Keratinocyte (primary cell): ENCODE measurements at regions not wholly inside any gene's neighbourhood (a gene's known extent, or its start where the extent isn't known, plus 50 kb on each side); places are given as distances from the start of the nearest gene placed in this dataset.

Experiments used
- DNase-seq: peaks from one replicate; pipeline ENCODE4 v3.0.0-alpha.2; 2011; ENCODE audit warnings: low read depth, missing footprints, low spot score
- FAIRE-seq: peaks from 2 replicates; lab custom pipeline; 2011; peaks lifted over from hg19 to GRCh38; lab: Jason Lieb, UNC
- H2AFZ ChIP-seq: 2 replicates; pipeline ENCODE4 v1.6.0; 2012; ENCODE audit warnings: low read length, control low read depth, inconsistent platforms; ENCODE audit not compliant: control insufficient read depth
- H3K27ac ChIP-seq: 2 replicates; pipeline ENCODE4 v1.5.1; 2011; ENCODE audit warnings: low read length; ENCODE audit not compliant: control insufficient read depth, insufficient read depth
- H3K27me3 ChIP-seq: 3 replicates; pipeline ENCODE4 v1.6.0; 2011; ENCODE audit warnings: low read length; ENCODE audit not compliant: control insufficient read depth, insufficient read depth; ENCODE audit errors: extremely low read depth
- H3K36me3 ChIP-seq, 2 experiments: 2 replicates in 1 of 2; 3 replicates in 1 of 2; pipeline ENCODE4 v1.5.1; 2011; ENCODE audit warnings: low read length in 2 of 2, mild to moderate bottlenecking in 1 of 2; ENCODE audit not compliant: control insufficient read depth in 2 of 2, insufficient read depth in 2 of 2; ENCODE audit errors: extremely low read depth in 1 of 2
- H3K4me1 ChIP-seq: 3 replicates; pipeline ENCODE4 v1.5.1; 2011; ENCODE audit warnings: low read length; ENCODE audit not compliant: control insufficient read depth, insufficient read depth; ENCODE audit errors: extremely low read depth
- H3K4me2 ChIP-seq: 3 replicates; pipeline ENCODE4 v1.6.0; 2011; ENCODE audit warnings: low read depth, low read length; ENCODE audit not compliant: control insufficient read depth, insufficient read depth; ENCODE audit errors: extremely low read depth
- H3K4me3 ChIP-seq, 3 experiments: fragments of 200-600 bp in 1 of 3; sonication (generic) in 1 of 3; 2 replicates in 2 of 3; 3 replicates in 1 of 3; pipeline ENCODE4 v1.5.1; 2011 to 2016; ENCODE audit warnings: low read length in 3 of 3, mild to moderate bottlenecking in 3 of 3, control low read depth in 2 of 3, inconsistent platforms in 1 of 3, low read depth in 1 of 3, mixed read lengths in 1 of 3, mixed run types in 1 of 3, moderate library complexity in 1 of 3; ENCODE audit not compliant: control insufficient read depth in 2 of 3, insufficient read depth in 2 of 3; ENCODE audit errors: extremely low read depth in 1 of 3
- H3K79me2 ChIP-seq: 2 replicates; pipeline ENCODE4 v1.6.0; 2012; ENCODE audit warnings: low read length; ENCODE audit not compliant: control insufficient read depth, insufficient read depth
- H3K9ac ChIP-seq: 3 replicates; pipeline ENCODE4 v1.6.0; 2011; ENCODE audit warnings: low read length; ENCODE audit not compliant: control insufficient read depth, insufficient read depth; ENCODE audit errors: extremely low read depth
- H3K9me1 ChIP-seq: 3 replicates; pipeline ENCODE4 v1.6.0; 2011; ENCODE audit warnings: low read length; ENCODE audit not compliant: control insufficient read depth, insufficient read depth; ENCODE audit errors: extremely low read depth
- H3K9me3 ChIP-seq: 2 replicates; pipeline ENCODE4 v1.5.1; 2012; ENCODE audit warnings: low read depth, low read length; ENCODE audit not compliant: control insufficient read depth
- H4K20me1 ChIP-seq: 3 replicates; pipeline ENCODE4 v1.6.0; 2011; ENCODE audit warnings: low read length; ENCODE audit not compliant: control insufficient read depth, insufficient read depth; ENCODE audit errors: extremely low read depth
- CTCF ChIP-seq, 3 experiments: IDR thresholded peaks in 1 of 3; conservative IDR thresholded peaks in 1 of 3; optimal IDR thresholded peaks in 1 of 3; 2 replicates in 2 of 3; 3 replicates in 1 of 3; pipeline versions ENCODE3 to v1.5.1; 2011; ENCODE audit warnings: low read length in 3 of 3, mild to moderate bottlenecking in 3 of 3, moderate library complexity in 2 of 3, control low read depth in 1 of 3, inconsistent platforms in 1 of 3; ENCODE audit not compliant: insufficient read depth in 2 of 3; ENCODE audit errors: extremely low read depth in 1 of 3
- EZH2 ChIP-seq: IDR thresholded peaks from one replicate; pipeline ENCODE4 v1.6.1; 2012; ENCODE audit warnings: inconsistent platforms, mild to moderate bottlenecking, low read length, moderate library complexity
- dilution Hi-C: fragments of 300-500 bp; cut with MboI; formaldehyde crosslinking; loops from one replicate; pipeline ENCODE4 v1.7.0; 2020; ENCODE audit warnings: low sequenced_read_pairs; ENCODE audit not compliant: extremely low pct_ligation_motif_present

GRCh38 chr7:113389112-113389646, 270.8 kb upstream of the SMIM30 start:
- DNase-seq = no peak
- Histone ChIP-seq H3K4me3 (no peak overlapping the region), H3K9me1 (no peaks in the 10 kb centered on the region), H3K9me3 (no peaks in the 10 kb centered on the region), H3K27me3 (no peaks in the 10 kb centered on the region), H3K9ac (no peak overlapping the region), H3K4me2 (no peak overlapping the region), H3K27ac (no peak overlapping the region), H3K4me1 (no peaks in the 10 kb centered on the region), H3K79me2 (no peaks in the 10 kb centered on the region), H2AFZ (no peak overlapping the region), H3K36me3 (no peaks in the 10 kb centered on the region), H4K20me1 (no peaks in the 10 kb centered on the region)
- no peak for FAIRE-seq
- dilution Hi-C loops = no loop called here
- TF ChIP-seq EZH2 (no peak), CTCF (optimal IDR thresholded peaks at IDR 0.05 in 1 of 3, IDR thresholded peaks at IDR 0.05 in 1 of 3, conservative IDR thresholded peaks at IDR 0.05 in 1 of 3; ENCODE audit: extremely low read depth in 1 of 3, insufficient read depth in 2 of 3, low read length in 3 of 3) (no peak)

GRCh38 chr7:113383638-113384037, 265.3 kb upstream of the SMIM30 start:
- Histone ChIP-seq H3K79me2 (no peaks in the 10 kb centered on the region), H3K9me1 (no peaks in the 10 kb centered on the region), H3K27me3 (no peaks in the 10 kb centered on the region), H4K20me1 (no peaks in the 10 kb centered on the region), H3K9me3 (no peaks in the 10 kb centered on the region), H3K4me3 (no peak overlapping the region), H3K36me3 (no peaks in the 10 kb centered on the region), H3K27ac (no peak overlapping the region), H3K4me2 (no peak overlapping the region), H3K9ac (no peak overlapping the region), H2AFZ (no peak overlapping the region), H3K4me1 (no peaks in the 10 kb centered on the region)
- no peak for TF ChIP-seq EZH2
- TF ChIP-seq CTCF (optimal IDR thresholded peaks at IDR 0.05 in 1 of 3, IDR thresholded peaks at IDR 0.05 in 1 of 3, conservative IDR thresholded peaks at IDR 0.05 in 1 of 3; ENCODE audit: extremely low read depth in 1 of 3, insufficient read depth in 2 of 3, low read length in 3 of 3) = no peak
- FAIRE-seq = no peak
- dilution Hi-C loops = no loop called here
- DNase-seq = no peak
